ENCODE measurements at regions not wholly inside any gene's neighbourhood (a gene's known extent, or its start where the extent isn't known, plus 50 kb on each side); places are given as distances from the start of the nearest gene placed in this dataset.

- DNase-seq (ENCODE audit: low spot score) = no peak
These were observed 598.5 kb upstream of the DSEL start for GRCh38 chr18:68114989-68115388.

GRCh38 chr18:68104036-68104435 is 587.5 kb upstream of the DSEL start:
- DNase-seq (ENCODE audit: low spot score) = no peak

GRCh38 chr18:68103561-68103960 is 587.0 kb upstream of the DSEL start:
- no peak for DNase-seq (ENCODE audit: low spot score)

GRCh38 chr18:68102117-68102516 is 585.6 kb upstream of the DSEL start:
- no peak for DNase-seq (ENCODE audit: low spot score)

- DNase-seq (ENCODE audit: low spot score) = no peak
These were observed 582.1 kb upstream of the DSEL start for GRCh38 chr18:68098655-68099054.

GRCh38 chr18:68086481-68086880 is 570.0 kb upstream of the DSEL start:
- DNase-seq (ENCODE audit: low spot score) = no peak

GRCh38 chr18:68085251-68085650 is 568.7 kb upstream of the DSEL start:
- DNase-seq (ENCODE audit: low spot score) = no peak

- peak; percentile 17 for DNase-seq (ENCODE audit: low spot score)
These were observed 567.3 kb upstream of the DSEL start for GRCh38 chr18:68083776-68084175.

- DNase-seq (ENCODE audit: low spot score) = no peak
These were observed 566.6 kb upstream of the DSEL start for GRCh38 chr18:68083131-68083530.

- no peak for DNase-seq (ENCODE audit: low spot score)
These were observed 556.2 kb upstream of the DSEL start for GRCh38 chr18:68072744-68073143.

GRCh38 chr18:68060871-68061270 is 544.4 kb upstream of the DSEL start:
- no peak for DNase-seq (ENCODE audit: low spot score)

GRCh38 chr18:68056936-68057335 is 540.4 kb upstream of the DSEL start:
- no peak for DNase-seq (ENCODE audit: low spot score)

- no peak for DNase-seq (ENCODE audit: low spot score)
These were observed 538.1 kb upstream of the DSEL start for GRCh38 chr18:68054669-68055068.

GRCh38 chr18:68053290-68053689 is 536.8 kb upstream of the DSEL start:
- DNase-seq (ENCODE audit: low spot score) = no peak

GRCh38 chr18:68041327-68041726 is 524.8 kb upstream of the DSEL start:
- no peak for DNase-seq (ENCODE audit: low spot score)

GRCh38 chr18:68040198-68040597 is 523.7 kb upstream of the DSEL start:
- no peak for DNase-seq (ENCODE audit: low spot score)

- peak; percentile 21 for DNase-seq (ENCODE audit: low spot score)
These were observed 519.4 kb upstream of the DSEL start for GRCh38 chr18:68035774-68036522.

GRCh38 chr18:68034296-68034695 is 517.8 kb upstream of the DSEL start:
- peak; percentile 36 for DNase-seq (ENCODE audit: low spot score)

GRCh38 chr18:68033466-68033865 is 516.9 kb upstream of the DSEL start:
- no peak for DNase-seq (ENCODE audit: low spot score)

- DNase-seq (ENCODE audit: low spot score) = no peak
These were observed 508.2 kb upstream of the DSEL start for GRCh38 chr18:68024716-68025115.

GRCh38 chr18:68017385-68017784 is 500.9 kb upstream of the DSEL start:
- no peak for DNase-seq (ENCODE audit: low spot score)

GRCh38 chr18:67997496-67997895 is 481.0 kb upstream of the DSEL start:
- DNase-seq (ENCODE audit: low spot score) = no peak

- no peak for DNase-seq (ENCODE audit: low spot score)
These were observed 479.2 kb upstream of the DSEL start for GRCh38 chr18:67995769-67996168.

GRCh38 chr18:67980241-67980640 is 463.7 kb upstream of the DSEL start:
- no peak for DNase-seq (ENCODE audit: low spot score)

Data from umbilical cord (tissue), 1 donor.